Keratinocyte (primary cell): ENCODE measurements at regions not wholly inside any gene's neighbourhood (a gene's known extent, or its start where the extent isn't known, plus 50 kb on each side); places are given as distances from the start of the nearest gene placed in this dataset.

Experiments
- EZH2 ChIP-seq: IDR thresholded peaks from one replicate; pipeline ENCODE4 v1.6.1; 2012; ENCODE audit warnings: inconsistent platforms, mild to moderate bottlenecking, low read length, moderate library complexity
- TF ChIP-seq, protein P1 (sequence below), 3 experiments: IDR thresholded peaks in 1 of 3; conservative IDR thresholded peaks in 1 of 3; optimal IDR thresholded peaks in 1 of 3; 2 replicates in 2 of 3; 3 replicates in 1 of 3; pipeline versions ENCODE3 to v1.5.1; 2011; ENCODE audit warnings: low read length in 3 of 3, mild to moderate bottlenecking in 3 of 3, moderate library complexity in 2 of 3, control low read depth in 1 of 3, inconsistent platforms in 1 of 3; ENCODE audit not compliant: insufficient read depth in 2 of 3; ENCODE audit errors: extremely low read depth in 1 of 3

DNA sequence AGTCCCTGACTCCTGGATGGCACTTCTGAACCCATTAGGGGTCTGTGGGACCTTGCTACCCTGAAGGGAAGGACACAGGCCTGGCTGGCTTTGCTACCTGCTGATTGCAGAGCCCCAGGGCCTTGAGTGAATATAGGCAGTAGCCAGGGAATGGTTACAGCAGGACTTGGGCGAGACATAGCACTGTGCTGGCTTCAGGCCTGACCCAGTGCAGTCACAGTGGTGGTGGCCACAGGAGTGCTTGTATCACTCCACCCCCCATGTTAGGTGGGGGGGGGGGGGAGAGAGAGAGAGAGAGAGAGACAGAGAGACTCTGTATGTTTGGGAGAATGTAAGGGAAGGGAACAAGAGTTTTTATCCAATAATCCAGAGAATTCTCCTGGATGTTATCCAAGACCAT is 439.3 kb upstream of the ZNF608 start:
- TF ChIP-seq, protein P1, sequence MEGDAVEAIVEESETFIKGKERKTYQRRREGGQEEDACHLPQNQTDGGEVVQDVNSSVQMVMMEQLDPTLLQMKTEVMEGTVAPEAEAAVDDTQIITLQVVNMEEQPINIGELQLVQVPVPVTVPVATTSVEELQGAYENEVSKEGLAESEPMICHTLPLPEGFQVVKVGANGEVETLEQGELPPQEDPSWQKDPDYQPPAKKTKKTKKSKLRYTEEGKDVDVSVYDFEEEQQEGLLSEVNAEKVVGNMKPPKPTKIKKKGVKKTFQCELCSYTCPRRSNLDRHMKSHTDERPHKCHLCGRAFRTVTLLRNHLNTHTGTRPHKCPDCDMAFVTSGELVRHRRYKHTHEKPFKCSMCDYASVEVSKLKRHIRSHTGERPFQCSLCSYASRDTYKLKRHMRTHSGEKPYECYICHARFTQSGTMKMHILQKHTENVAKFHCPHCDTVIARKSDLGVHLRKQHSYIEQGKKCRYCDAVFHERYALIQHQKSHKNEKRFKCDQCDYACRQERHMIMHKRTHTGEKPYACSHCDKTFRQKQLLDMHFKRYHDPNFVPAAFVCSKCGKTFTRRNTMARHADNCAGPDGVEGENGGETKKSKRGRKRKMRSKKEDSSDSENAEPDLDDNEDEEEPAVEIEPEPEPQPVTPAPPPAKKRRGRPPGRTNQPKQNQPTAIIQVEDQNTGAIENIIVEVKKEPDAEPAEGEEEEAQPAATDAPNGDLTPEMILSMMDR (optimal IDR thresholded peaks at IDR 0.05 in 1 of 3, IDR thresholded peaks at IDR 0.05 in 1 of 3, conservative IDR thresholded peaks at IDR 0.05 in 1 of 3; ENCODE audit: extremely low read depth in 1 of 3, insufficient read depth in 2 of 3, low read length in 3 of 3), result no peak
- TF ChIP-seq EZH2, result no peak
